Activated naive CD8-positive, alpha-beta T cell (primary cell): ENCODE measurements at regions not wholly inside any gene's neighbourhood (a gene's known extent, or its start where the extent isn't known, plus 50 kb on each side); places are given as distances from the start of the nearest gene placed in this dataset.

Source experiments
- H3K27ac Mint-ChIP-seq: one replicate; pipeline ENCODE4 v1.8.0; 2021; ENCODE audit warnings: mixed read lengths
- H3K27me3 Mint-ChIP-seq: one replicate; pipeline ENCODE4 v1.8.0; 2021; ENCODE audit warnings: mixed read lengths
- H3K36me3 Mint-ChIP-seq: one replicate; pipeline ENCODE4 v1.8.0; 2021; ENCODE audit warnings: mixed read lengths
- H3K4me1 Mint-ChIP-seq: one replicate; pipeline ENCODE4 v1.8.0; 2021; ENCODE audit warnings: low read depth, mixed read lengths
- H3K4me3 Mint-ChIP-seq: one replicate; pipeline ENCODE4 v1.8.0; 2021; ENCODE audit warnings: mild to moderate bottlenecking, mixed read lengths
- H3K9me3 Mint-ChIP-seq: one replicate; pipeline ENCODE4 v1.8.0; 2021; ENCODE audit warnings: low read depth, mixed read lengths

DNA sequence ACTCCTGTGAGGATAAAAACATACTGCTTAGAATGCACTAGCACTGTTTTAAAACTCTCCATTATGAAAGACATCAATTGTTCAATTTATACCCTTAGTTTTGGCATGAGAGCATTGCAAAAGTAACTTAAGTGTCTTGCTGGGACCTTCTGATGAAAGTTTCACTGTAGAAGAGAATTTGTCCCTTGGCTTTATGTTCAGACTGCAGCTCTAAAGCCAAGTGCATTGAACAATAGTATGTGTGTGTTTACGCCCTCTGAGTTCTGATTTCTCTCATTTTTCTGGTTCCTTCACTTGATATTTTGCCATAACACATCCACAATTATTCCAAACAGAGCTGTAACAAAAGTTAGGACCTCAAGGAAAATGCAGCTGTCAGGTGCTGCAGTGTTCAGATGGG, 474.6 kb downstream of the DISC1 start:
- Mint-ChIP-seq H3K36me3 (peaks cover 4% of the 10 kb centered on the region), H3K4me1 (no peaks in the 10 kb centered on the region), H3K4me3 (no peak overlapping the region), H3K9me3 (no peaks in the 10 kb centered on the region), H3K27me3 (peaks cover 11% of the 10 kb centered on the region), H3K27ac (no peak overlapping the region)

DNA sequence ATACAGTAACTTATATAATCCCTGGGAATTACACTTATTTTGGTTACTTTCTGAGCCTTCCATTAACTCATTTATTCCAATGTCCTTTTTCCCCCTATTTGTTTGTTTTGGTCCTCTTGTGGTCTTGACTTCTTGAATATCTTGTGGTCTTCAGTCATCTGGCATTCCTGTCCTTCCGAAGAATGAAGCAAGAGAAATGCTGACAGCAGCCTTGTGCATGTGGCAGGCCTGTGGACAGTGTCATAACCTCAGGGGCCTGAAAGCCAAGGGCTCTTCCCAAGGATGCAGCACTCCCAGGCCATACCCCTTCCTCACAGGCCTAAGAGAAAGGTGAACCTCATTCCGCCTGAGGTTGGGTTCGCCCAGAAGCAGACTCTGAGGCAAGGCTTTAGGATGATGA, 470.2 kb downstream of the DISC1 start:
- Mint-ChIP-seq H3K9me3 (no peaks in the 10 kb centered on the region), H3K27me3 (peaks cover 11% of the 10 kb centered on the region), H3K4me3 (no peak overlapping the region), H3K27ac (no peak overlapping the region), H3K36me3 (peaks cover 4% of the 10 kb centered on the region), H3K4me1 (no peaks in the 10 kb centered on the region)
